Mesendoderm (in vitro differentiated cells): ENCODE measurements at regions not wholly inside any gene's neighbourhood (a gene's known extent, or its start where the extent isn't known, plus 50 kb on each side); places are given as distances from the start of the nearest gene placed in this dataset.
A peak's percentile ranks its signal among the peaks of the same experiment; 100 is the strongest.

Experiments used
- DNase-seq: peaks from one replicate; pipeline ENCODE4 v3.0.0; 2013
- H2AK5ac ChIP-seq: 2 replicates; pipeline ENCODE4 v1.6.1; 2013; ENCODE audit warnings: low read length, inconsistent platforms
- H2BK120ac ChIP-seq: 2 replicates; pipeline ENCODE4 v1.6.1; 2013; ENCODE audit warnings: low read depth, mild to moderate bottlenecking, low read length, moderate library complexity, mixed read lengths
- H2BK15ac ChIP-seq: replicated peaks from 2 replicates; pipeline ENCODE4 v1.6.1; 2013; ENCODE audit warnings: low read depth, mild to moderate bottlenecking, moderate library complexity
- H2BK5ac ChIP-seq: 2 replicates; pipeline ENCODE4 v1.6.1; 2013; ENCODE audit warnings: low read length, inconsistent platforms
- H3K18ac ChIP-seq: 2 replicates; pipeline ENCODE4 v1.6.1; 2013; ENCODE audit warnings: mild to moderate bottlenecking, low read length, mixed read lengths
- H3K23ac ChIP-seq: one replicate; pipeline ENCODE4 v1.6.1; 2013; ENCODE audit warnings: low read length
- H3K27ac ChIP-seq: 2 replicates; pipeline ENCODE4 v1.5.1; 2013; ENCODE audit warnings: low read depth, mild to moderate bottlenecking, inconsistent platforms, low read length, moderate library complexity
- H3K27me3 ChIP-seq: 2 replicates; pipeline ENCODE4 v1.6.1; 2013; ENCODE audit warnings: low read length, control low read depth, mild to moderate bottlenecking, inconsistent platforms; ENCODE audit not compliant: insufficient read depth, poor library complexity
- H3K36me3 ChIP-seq: 2 replicates; pipeline ENCODE4 v1.6.1; 2013; ENCODE audit warnings: low read length, inconsistent platforms; ENCODE audit not compliant: control insufficient read depth, insufficient read depth
- H3K4ac ChIP-seq: one replicate; pipeline ENCODE4 v1.6.1; 2013; ENCODE audit warnings: low read depth, mild to moderate bottlenecking, low read length, moderate library complexity
- H3K4me1 ChIP-seq: 2 replicates; pipeline ENCODE4 v1.6.1; 2013; ENCODE audit warnings: low read depth, low read length, inconsistent platforms; ENCODE audit not compliant: control insufficient read depth
- H3K4me2 ChIP-seq: 2 replicates; pipeline ENCODE4 v1.6.1; 2013; ENCODE audit warnings: low read length
- H3K4me3 ChIP-seq: 2 replicates; pipeline ENCODE4 v1.5.1; 2013; ENCODE audit warnings: mild to moderate bottlenecking, low read length
- H3K56ac ChIP-seq: one replicate; pipeline ENCODE4 v1.6.1; 2013; ENCODE audit warnings: low read length
- H3K79me1 ChIP-seq: 2 replicates; pipeline ENCODE4 v1.6.1; 2013; ENCODE audit warnings: low read length, inconsistent platforms
- H3K79me2 ChIP-seq: 2 replicates; pipeline ENCODE4 v1.6.1; 2013; ENCODE audit warnings: mild to moderate bottlenecking, low read length; ENCODE audit not compliant: control insufficient read depth, insufficient read depth
- H3K9ac ChIP-seq: 2 replicates; pipeline ENCODE4 v1.6.1; 2013; ENCODE audit warnings: low read length, inconsistent platforms
- H4K5ac ChIP-seq: one replicate; pipeline ENCODE4 v1.6.1; 2013; ENCODE audit warnings: low read length
- H4K8ac ChIP-seq: one replicate; pipeline ENCODE4 v1.6.1; 2013; ENCODE audit warnings: low read depth, mild to moderate bottlenecking, control low read depth, low read length, moderate library complexity
- WGBS: extraction: QIAGEN DNeasy Blood & Tissue Kit; methylation state at CpG from one replicate; pipeline ENCODE4 v1.1.7; 2013; ENCODE audit warnings: low lambda C conversion rate, missing lambda C conversion rate; ENCODE audit not compliant: insufficient coverage; ENCODE audit errors: extremely low coverage; 5-methylcytosine and 5-hydroxymethylcytosine counted together

DNA sequence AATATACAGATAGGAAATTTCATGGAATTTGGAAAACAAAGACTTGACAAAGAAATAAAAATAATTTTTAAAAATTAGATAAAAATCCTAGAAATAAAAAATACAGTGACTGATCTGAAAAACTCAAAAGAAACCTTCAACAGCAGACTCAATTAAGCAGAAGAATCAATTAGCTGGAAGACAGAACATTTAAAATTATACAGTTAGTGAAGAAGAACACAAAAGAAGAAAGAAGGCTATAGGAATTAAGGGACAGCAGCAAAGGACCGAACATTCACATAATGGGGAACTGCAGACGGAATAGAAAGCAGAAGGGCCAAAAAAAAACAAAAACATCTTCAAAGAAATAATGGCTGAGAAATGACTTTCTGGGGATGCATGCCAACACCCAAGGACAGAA is 314.5 kb downstream of the CRPPA start:
- Histone ChIP-seq H3K27me3 (no peaks in the 10 kb centered on the region), H3K79me2 (no peaks in the 10 kb centered on the region), H3K56ac (no peak overlapping the region), H3K27ac (no peak overlapping the region), H4K8ac (no peak overlapping the region), H3K79me1 (no peaks in the 10 kb centered on the region), H3K4me3 (no peak overlapping the region), H3K9ac (no peak overlapping the region), H3K4ac (no peak overlapping the region), H2BK120ac (no peak overlapping the region), H3K18ac (no peak overlapping the region), H3K4me2 (no peak overlapping the region), H3K36me3 (no peaks in the 10 kb centered on the region), H2AK5ac (no peak overlapping the region), H2BK5ac (no peak overlapping the region), H3K23ac (no peak overlapping the region), H2BK15ac (no peak overlapping the region), H3K4me1 (no peaks in the 10 kb centered on the region), H4K5ac (no peak overlapping the region)
- WGBS: no CpG with 5 or more reads among the region's 2 CpGs
- DNase-seq: no peak

DNA sequence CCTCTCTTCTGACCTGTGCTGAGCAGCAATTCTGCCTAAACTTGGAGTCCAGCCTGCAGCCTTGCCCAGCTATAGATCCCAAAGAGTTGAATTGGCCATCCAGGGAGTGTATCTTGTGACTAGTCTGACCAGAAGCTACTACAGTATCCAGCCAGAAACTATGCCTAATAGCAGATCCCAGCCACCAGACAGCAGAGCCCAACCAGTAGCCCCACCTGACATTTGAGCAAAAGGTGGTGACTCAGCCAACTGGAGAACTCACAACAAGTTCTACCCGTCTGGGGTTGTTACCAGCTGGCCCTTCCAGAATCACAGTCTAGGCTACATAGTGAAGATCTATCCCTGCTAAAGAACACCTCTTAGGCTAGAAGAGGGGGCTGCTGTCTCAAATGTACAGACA is 315.0 kb downstream of the CRPPA start:
- H4K5ac ChIP-seq: no peak overlapping the region
- no peak overlapping the region for H2BK15ac ChIP-seq
- no peak overlapping the region for H2BK5ac ChIP-seq
- H3K27me3 ChIP-seq: no peaks in the 10 kb centered on the region
- H3K79me1 ChIP-seq: no peaks in the 10 kb centered on the region
- no peak overlapping the region for H3K56ac ChIP-seq
- no CpG with 5 or more reads among the region's 1 CpG for WGBS
- H3K18ac ChIP-seq: no peak overlapping the region
- no peak overlapping the region for H4K8ac ChIP-seq
- no peak overlapping the region for H3K4ac ChIP-seq
- H2BK120ac ChIP-seq: no peak overlapping the region
- H3K27ac ChIP-seq: no peak overlapping the region
- H2AK5ac ChIP-seq: no peak overlapping the region
- no peak overlapping the region for H3K23ac ChIP-seq
- no peaks in the 10 kb centered on the region for H3K36me3 ChIP-seq
- H3K4me3 ChIP-seq: no peak overlapping the region
- no peak overlapping the region for H3K4me2 ChIP-seq
- H3K4me1 ChIP-seq: no peaks in the 10 kb centered on the region
- DNase-seq: no peak
- H3K79me2 ChIP-seq: no peaks in the 10 kb centered on the region
- no peak overlapping the region for H3K9ac ChIP-seq

DNA sequence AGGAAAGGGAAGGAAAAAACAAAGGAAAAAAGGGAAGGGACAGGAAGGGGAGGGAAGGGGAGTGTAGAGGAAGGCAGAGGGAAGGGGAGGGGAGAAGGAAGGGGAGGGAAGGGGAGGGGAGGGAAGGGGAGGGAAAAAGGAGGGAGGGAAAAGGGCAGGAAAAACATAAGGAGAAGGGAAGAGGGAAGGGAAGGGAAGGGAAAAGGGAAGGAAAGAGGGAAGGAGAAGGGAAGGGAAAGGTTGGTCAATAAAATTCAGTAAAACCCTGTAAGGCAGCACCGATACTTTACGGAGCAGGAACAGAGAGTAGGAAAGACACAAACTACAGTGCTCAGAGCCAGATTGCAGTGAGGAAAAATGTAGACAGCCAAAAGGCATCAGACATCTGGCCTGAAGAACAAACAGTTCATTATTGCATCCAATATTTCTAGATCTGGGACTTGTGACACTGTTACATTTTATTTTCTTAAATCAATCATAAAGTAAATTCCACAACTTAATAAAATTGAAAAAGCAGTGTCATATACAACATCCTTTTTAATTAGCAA is 322.0 kb downstream of the CRPPA start:
- Histone ChIP-seq H2AK5ac (no peak overlapping the region), H4K8ac (no peak overlapping the region), H3K27me3 (no peaks in the 10 kb centered on the region), H3K79me1 (no peaks in the 10 kb centered on the region), H3K4me1 (no peaks in the 10 kb centered on the region), H3K4me2 (no peak overlapping the region), H3K9ac (no peak overlapping the region), H3K79me2 (no peaks in the 10 kb centered on the region), H2BK15ac (peak overlapping the region; percentile 27), H3K56ac (peak overlapping the region; percentile 67), H3K27ac (no peak overlapping the region), H2BK5ac (no peak overlapping the region), H3K4me3 (no peak overlapping the region), H3K18ac (peak overlapping the region; percentile 30), H3K4ac (peak overlapping the region; percentile 86), H4K5ac (no peak overlapping the region), H3K36me3 (no peaks in the 10 kb centered on the region), H3K23ac (no peak overlapping the region), H2BK120ac (no peak overlapping the region)
- peak; percentile 16 for DNase-seq
- WGBS: no CpG with 5 or more reads among the region's 2 CpGs

DNA sequence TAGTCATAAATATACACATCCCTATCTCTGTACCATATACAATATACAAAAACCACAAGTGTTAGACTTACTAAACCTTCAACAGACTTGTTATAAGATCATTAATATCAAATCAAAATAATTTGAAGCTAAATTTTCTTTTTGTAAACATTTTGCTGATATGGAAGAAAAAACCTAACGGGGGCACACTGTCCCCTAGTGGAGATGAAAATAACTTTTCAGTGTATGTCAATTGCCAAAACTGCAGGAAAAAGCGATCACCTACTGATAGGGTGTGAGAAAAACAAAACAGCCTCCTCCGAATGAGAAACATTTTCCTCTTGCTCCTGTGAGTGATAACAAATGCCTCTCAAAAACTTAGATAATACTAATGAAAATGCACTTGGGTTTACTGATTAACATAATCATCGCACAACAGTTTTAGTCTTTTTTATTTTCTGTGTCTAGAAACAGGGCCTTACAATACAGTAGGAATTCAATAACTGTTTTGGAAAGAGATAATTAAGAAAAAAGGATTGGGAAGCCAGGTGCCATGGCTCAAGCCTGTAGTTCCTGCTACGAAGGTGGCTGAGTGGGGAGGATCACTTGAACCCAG is 322.7 kb downstream of the CRPPA start:
- Histone ChIP-seq H4K5ac (no peak overlapping the region), H3K4ac (peak overlapping the region; percentile 86), H2AK5ac (no peak overlapping the region), H3K4me2 (no peak overlapping the region), H2BK15ac (peak overlapping the region; percentile 27), H3K79me1 (no peaks in the 10 kb centered on the region), H2BK120ac (no peak overlapping the region), H4K8ac (peak overlapping the region; percentile 13), H3K56ac (peak overlapping the region; percentile 67), H3K27me3 (no peaks in the 10 kb centered on the region), H3K4me3 (no peak overlapping the region), H3K36me3 (no peaks in the 10 kb centered on the region), H3K23ac (no peak overlapping the region), H2BK5ac (no peak overlapping the region), H3K27ac (no peak overlapping the region), H3K9ac (no peak overlapping the region), H3K79me2 (no peaks in the 10 kb centered on the region), H3K18ac (peak overlapping the region; percentile 30), H3K4me1 (no peaks in the 10 kb centered on the region)
- peak; percentile 66 for DNase-seq
- WGBS: no CpG with 5 or more reads among the region's 5 CpGs

DNA sequence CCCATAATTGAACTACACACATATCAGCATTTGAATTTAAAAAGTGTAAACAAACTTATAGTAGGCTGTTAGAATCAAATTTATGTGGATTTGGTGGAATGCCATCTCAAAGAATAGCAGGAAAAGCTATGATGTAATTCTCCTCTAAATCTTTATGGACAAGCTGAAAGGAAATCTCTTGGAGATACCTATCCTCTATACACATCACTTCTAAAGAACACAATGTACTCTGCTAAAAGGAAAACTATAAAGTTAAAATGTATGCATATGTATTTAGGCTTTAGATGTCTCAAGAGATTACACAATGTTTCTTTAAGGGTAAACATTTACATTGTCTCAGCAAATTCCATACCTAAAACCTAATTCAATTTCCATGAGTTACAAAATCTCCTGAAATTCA is 323.3 kb downstream of the CRPPA start:
- no peak overlapping the region for H2BK15ac ChIP-seq
- no peak overlapping the region for H4K5ac ChIP-seq
- H3K18ac ChIP-seq: no peak overlapping the region
- no peak overlapping the region for H3K23ac ChIP-seq
- H3K4ac ChIP-seq: no peak overlapping the region
- no peaks in the 10 kb centered on the region for H3K79me2 ChIP-seq
- no peaks in the 10 kb centered on the region for H3K79me1 ChIP-seq
- H3K36me3 ChIP-seq: no peaks in the 10 kb centered on the region
- H3K27ac ChIP-seq: no peak overlapping the region
- H3K56ac ChIP-seq: no peak overlapping the region
- no peak overlapping the region for H3K9ac ChIP-seq
- no peaks in the 10 kb centered on the region for H3K4me1 ChIP-seq
- DNase-seq: no peak
- no peak overlapping the region for H2BK120ac ChIP-seq
- no peak overlapping the region for H3K4me3 ChIP-seq
- H3K27me3 ChIP-seq: no peaks in the 10 kb centered on the region
- H3K4me2 ChIP-seq: no peak overlapping the region
- H4K8ac ChIP-seq: no peak overlapping the region
- no peak overlapping the region for H2AK5ac ChIP-seq
- H2BK5ac ChIP-seq: no peak overlapping the region
